Stimulated activated CD8-positive, alpha-beta memory T cell treated with anti-CD3 and anti-CD28 coated beads, Interleukin-4, amount 100 ng/mL, for 48 hours (primary cell): ENCODE measurements at regions not wholly inside any gene's neighbourhood (a gene's known extent, or its start where the extent isn't known, plus 50 kb on each side); places are given as distances from the start of the nearest gene placed in this dataset.
"Not testable (repeated sequence)": the region's sequence is repeated elsewhere in the genome, so short reads cannot be mapped to it uniquely, and the experiment has no call there.

Experiments
- DNase-seq: peaks from one replicate; pipeline ENCODE4 v3.0.0-alpha.2; 2020

DNA sequence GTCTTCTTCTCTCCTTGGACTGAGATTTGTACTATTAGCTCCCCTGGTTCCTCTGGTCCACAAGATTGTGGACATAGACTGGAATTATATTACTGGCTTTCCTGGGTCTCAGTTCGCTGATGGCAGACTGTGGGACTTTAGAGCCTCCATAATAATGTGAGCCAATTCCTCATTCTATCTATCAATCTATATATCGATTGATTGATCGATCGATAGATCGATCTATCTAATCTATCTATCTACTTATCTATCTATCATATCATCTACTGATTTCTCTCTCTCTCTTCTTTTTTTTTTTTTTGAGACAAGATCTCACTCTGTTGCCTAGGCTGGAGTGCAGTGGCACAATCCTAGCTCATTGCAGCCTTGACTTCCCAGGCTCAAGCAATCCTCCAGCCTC, 51.5 kb upstream of the DDR1 start:
- DNase-seq: no peak

DNA sequence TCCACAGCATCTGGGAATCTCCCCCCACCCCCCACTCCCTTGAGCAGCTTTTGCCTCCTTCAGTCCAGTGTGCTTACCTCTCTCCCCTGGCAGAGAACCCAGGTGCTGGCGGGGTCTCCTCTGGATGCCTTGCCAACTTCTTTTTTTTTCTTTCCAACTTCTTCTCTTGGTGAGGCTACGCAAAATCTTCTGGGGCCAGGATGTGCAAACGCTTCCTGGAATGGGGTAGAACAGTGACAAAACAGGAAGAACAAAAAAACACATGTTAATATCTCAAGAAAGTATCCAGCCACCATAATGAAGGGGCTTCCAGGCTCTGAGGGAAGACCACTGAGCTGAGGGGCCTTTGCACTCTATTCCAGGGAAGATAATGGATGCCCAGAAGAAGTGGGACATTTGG, 53.9 kb upstream of the DDR1 start:
- DNase-seq: no peak

DNA sequence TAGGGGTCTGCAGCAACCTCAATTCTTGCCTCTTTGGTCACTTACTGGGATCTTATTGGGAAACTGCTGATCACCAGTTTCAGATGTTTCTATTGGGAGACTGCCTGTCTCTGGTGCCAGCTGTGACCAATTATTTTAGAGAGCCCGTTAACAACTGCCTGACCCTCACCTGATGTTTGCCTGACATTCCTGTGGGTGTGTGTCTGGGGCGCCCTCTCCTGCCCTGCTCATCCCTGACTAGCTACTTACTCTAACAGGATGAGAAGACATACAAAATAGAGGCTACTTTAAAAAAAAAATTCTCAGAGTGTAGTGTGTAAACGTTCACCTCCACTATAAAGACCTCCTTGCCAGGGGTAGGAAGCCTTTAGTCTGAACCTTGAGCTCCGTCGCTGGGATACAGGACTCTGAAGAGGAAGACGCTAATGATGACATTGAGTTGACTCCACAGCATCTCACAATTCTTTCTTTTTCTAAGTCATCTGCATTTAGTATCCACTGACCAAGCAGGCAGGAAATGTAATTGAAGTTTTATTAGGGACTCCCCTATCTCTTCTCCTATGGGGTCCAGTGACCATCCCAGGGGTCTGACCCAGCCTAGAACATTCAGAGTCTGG, 54.6 kb upstream of the DDR1 start:
- DNase-seq: no peak

DNA sequence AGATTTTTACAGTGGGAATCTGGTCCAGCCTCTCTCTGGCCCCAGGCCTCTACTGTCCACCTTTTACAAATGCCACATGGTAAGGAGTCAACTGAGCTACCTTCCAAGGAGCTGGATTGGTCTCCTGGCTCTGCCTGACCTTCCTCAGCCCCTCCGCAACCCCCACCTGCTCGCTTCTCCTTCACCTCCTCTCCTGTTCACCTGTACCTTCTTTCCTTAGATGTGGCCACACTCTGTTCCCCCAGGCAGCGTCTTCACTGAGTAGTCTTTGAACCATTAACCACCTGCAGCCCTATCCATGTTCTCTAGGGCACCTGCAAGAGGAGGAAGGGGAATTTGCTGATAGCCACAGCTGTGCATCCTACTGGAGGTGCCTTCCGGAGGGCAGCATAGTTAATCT, 55.3 kb upstream of the DDR1 start:
- DNase-seq: no peak

DNA sequence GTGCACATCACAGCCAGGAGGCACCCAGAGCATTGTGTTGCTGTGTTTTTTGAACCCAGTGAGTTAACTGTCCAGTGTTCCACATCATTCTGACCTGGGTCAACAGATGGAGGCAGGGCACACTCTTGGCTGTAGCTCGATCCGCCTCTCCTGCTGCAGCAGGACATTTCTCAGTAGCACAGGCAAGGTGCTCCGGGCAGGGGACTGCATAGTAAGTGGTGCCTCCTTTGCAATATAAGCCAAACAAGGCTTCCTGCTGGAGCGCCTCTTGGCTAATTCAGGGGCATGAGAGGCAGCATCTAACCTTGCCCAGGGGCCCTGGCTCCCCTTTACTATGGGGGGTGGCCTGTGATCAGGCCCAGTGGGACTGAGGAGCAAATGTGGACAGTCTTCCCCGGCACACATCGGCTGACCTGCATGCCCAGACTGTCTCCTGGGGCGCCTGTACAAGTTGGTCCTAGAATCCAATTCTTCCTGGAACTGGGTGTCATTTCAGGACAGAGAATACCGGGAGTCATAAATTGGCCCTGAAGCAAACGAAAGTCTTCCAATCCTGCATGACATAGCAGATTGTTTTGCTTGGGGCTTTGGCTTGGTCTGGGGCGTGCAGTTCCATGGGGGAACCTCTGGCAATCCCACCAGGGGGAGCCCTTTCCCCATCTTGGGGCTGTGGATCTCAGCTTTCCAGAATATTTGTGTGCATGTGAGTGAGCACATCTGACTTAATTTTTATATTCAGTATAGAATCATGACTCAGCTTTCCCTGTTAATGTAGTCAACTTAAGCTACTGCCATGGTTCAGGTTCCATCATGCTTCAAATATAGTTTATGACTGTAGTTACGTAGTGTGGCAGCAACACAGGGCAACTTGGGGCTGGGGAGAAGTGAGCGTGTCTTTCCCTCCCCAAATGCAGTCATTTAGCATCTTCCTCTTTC, 56.0 kb upstream of the DDR1 start:
- DNase-seq: peak; percentile 93

DNA sequence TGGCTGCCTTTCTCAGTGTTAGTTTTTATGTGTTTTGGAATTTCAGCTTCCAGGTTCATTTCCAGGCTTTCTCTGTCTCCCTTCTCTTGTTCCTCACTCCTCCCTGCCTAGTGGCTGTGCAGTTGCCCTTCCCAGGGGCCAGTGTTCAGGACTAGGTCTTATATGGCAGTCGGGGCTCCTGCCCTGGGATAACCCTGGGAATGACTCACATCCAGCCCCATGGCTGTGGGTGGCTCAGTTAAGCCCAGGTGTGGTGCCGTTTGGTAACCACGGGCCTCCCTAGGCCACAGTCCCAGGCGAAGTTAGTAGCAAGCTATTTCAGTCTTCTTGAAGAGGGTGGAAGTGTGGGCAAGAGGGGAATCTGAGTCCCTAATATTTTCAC, 57.4 kb upstream of the DDR1 start:
- DNase-seq: no peak

DNA sequence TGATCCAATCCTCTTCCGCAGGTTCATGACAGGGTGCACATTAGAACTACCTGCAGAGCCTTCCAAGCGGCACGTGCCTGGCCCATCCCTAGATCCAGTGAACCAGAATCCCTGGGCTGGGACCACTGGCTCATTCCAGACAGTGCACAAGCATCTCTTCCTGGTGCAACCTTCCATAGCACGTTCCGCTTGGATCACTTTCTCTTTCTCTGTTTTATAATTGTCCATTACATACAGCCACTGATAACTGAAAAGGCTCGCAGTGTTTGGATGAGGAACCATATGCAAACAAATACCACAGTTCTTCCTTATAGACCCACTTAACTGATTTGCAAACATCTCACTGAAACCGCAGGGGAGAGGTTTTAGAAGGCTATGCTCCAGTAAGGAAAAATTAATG, 59.6 kb upstream of the DDR1 start:
- no peak for DNase-seq

DNA sequence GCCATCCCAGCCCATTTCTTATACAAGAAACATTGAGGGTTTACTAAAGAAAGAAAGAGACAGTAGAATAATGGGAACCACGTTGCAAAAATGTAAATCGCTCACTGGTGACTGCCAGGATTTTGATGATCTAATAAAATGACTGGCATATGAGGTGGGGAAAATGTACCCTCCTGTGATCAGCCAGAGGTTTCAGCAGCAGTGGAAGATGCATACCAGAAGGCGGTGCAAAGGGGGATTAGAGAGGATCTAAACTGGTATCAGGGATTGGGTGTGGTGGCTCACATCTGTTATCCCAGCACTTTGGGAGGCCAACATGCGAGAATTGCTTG, 60.8 kb upstream of the DDR1 start:
- no peak for DNase-seq

DNA sequence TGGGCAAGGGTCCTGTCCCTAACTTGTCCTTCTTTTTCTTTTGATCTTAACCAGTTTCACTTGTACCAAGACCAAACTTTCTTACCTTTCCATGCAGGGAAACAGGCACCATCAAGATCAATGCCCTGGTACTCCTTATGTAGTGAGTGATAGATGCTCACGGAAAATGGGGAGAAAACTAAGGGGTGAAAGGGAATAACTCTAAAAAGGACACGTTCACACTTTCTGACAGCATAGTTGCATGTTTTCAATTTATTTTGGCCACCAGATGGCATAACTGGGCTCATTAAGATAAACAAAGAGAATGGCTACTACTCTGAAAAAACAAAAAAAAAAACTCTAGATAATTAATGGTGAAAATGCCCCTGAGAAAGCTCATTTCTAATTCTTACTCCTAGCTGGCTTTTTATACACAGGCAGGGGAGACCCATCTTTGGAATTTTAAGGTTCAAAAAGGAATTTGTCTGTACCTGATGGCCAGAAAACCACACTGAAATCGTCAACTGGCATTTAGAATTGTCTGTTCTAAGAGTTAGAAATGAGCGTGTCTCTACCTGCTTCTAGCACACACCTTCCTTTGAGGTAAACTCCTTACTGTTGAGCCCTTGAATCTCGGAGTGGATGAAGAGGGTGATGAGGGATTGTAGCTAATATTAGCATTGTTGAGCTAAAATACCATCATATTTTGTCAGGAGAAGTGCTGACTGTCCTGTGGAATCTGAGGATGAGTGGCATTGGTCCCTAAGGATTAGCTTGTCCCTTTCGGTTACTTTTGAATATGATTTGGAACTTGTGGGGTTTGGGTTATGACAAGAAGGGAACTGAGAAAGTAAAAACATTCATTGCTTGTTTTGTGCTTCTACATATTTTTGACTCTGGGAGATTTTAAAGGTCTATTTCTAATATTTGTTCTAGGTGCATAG, 62.2 kb upstream of the DDR1 start:
- DNase-seq: no peak

DNA sequence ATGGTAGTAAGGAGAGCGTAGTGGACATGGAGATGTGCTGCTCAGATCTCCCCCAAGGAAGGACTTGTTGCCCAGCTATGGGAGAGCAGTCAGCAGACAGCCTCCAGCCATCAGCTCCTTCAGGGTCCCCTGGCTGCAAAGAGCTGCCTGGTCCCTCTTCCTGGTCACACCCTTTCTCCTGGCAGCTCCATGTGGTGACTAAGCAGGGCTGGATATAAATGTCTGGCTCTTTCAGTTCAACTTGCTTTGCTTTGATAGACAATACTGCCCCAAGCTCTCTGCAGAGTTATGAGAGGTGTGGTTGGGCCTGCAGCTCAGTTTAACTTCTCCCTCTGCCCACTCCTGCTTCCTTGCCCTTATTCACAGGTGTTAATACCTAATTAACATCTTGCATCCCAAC, 64.1 kb upstream of the DDR1 start:
- no peak for DNase-seq

DNA sequence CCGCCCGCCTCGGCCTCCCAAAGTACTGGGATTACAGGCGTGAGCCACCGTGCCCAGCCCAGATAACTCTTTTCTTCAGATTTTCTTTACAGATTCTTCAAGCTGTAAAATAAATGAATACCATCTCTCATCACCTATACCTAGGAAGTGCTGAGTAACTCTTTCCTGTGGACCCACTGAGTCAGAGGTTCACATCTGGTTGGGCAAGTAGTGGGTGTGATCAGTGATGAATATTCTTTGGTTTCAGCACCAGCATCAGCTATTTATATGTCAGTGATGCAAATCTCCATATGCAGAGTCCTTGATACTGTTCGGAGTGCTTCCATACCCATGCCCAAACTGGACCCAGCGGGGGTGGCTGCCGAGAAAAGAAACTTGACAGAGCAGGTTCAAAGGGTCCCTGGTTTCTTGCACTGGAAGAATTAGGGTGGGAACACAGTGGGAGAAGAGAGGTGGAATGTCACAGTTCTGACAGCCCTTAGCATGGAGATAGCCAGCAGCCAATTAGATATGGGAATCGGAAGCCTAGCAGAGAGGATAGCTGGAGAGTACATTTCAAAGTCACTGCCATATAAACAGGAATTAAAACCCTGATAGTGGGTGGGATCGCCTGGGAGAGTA, 64.9 kb upstream of the DDR1 start:
- DNase-seq: peak; percentile 84

DNA sequence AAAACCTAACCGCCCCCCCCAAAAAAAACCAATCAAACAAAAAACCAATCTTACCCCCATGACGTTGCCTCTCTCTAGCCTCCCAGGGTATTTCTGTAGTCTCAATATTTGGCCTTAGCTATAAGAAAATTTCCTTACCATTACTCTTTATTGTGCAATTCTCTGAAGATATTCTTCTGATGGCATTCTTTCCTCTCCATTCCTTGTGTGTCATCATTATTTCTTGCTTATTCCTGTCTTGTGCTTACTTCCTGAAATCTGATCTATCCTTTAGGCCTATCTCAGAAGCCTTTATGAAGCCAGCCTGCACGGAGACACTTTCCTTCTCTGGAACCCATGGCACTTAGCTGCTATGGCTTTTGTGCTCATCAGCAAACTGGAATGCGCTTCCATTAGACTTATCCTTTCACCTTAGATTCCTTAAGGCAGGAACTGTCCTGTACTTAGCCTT, 65.9 kb upstream of the DDR1 start:
- DNase-seq: no peak

DNA sequence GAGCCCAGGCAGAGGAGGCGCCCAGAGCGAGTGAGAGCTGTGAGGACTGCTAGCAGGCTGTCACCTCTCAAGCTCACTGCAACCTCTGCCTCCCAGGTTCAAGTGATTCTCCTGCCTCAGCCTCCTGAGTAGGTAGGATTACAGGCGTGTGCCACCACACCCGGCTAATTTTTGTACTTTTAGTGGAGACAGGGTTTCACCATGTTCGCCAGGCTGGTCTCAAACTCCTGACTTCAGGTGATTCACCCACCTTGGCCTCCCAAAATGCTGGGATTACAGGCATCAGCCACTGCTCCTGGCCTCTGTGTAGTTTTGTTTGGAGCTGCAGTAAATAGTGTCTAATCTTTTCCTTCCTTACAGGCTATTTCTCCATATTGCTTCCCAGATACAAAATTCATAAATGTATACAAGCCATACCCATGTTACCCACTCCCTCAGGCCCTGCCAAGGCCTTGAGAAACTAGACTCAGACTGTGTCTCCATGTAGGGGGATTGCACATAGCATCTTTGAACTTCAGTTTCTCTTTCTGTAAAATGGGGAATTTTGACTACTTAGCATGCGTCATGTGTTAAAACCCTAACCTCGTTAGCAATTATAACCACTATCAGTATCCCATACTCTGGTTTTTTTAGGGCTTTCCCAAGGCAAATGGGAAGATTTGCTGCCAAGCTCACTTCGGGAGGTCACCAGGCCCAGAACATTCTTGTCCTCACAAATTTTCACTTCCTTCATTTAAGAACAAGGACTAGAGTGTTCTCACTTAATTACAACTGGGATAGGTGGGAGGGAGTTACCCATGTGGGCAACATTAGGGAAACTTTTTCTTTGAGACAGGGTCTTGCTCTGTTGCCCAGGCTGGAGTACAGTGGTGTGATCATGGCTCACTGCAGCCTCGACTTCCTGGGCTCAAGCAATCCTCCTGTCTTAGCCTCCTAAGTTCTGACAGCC, 67.3 kb upstream of the DDR1 start:
- peak; percentile 47 for DNase-seq

DNA sequence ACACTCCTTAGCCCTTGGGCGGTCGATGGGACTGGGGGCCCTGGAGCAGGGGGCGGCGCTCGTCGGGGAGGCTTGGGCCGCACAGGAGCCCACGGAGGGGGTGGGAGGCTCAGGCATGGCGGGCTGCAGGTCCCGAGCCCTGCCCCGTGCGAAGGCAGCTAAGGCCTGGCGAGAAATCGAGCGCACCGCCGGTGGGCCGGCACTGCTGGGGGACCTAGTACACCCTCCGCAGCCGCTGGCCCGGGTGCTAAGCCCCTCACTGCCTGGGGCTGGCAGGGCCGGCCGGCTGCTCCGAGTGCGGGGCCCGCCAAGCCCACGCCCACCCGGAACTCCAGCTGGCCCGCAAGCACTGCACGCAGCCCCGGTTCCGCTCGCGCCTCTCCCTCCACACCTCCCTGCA, 68.0 kb upstream of the DDR1 start:
- DNase-seq: not testable (repeated sequence)

DNA sequence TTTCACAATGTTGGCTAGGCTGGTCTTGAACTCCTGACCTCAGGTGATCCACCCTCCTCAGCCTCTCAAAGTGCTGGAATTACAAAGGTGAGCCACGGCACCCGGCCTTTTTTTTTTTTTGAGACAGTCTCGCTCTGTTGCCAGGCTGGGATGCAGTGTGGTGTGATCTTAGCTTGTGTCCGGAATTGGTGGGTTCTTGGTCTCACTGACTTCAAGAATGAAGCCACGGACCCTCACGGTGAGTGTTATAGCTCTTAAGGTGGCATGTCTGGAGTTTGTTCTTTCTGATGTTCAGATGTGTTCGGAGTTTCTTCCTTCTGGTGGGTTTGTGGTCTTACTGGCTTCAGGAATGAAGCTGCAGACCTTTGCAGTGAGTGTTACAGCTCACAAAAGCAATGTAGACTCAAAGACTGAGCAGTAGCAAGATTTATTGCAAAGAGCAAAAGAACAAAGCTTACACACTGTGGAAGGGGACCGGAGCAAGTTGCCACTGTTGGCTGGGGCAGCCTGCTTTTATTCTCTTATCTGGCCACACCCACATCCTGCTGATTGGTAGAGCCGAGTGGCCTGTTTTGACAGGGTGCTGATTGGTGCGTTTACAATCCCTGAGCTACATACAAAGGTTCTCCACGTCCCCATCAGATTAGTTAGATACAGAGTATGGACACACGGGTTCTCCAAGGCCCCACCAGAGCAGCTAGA, 69.1 kb upstream of the DDR1 start:
- DNase-seq: peak; percentile 80

DNA sequence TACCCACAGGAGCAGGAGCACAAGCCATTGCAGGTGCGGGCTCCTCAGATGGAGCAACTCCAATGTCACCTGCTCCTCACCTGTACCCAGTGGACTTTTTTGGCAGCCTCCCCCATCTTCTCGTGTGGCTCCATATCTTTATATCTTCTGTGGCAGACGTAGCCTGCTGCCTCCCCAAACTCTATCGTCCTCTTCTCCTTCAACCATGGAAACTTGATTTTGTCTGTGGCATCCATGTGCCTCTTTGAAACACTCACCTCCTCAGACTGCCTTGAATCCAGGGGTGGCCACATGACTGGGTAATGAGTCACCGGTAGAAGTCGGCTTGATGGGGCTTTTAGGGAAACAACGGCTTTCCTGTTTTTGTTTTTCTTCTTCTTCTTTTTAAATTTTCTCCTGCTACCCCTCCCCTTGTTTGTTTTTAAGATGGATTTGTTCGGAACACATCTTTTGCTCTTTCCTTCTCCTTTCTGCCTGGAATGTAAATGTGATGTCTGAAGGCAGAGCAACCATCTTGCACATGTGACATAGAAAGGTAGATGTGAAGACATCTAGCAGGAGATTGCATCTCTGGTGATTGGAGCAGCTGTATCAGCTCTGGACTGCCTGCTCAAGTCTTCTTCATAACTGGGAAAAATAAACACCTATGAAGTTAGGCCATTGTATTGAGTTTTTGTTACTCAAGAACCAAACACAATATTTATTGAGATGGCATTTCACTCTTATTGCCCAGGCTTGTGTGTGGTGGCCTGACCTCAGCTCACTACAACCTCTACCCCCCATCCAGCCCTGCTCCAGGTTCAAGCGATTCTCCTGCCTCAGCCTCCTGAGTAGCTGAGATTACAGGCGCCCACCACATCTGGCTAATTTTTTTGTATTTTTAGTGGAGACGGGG, 69.9 kb upstream of the DDR1 start:
- peak; percentile 71 for DNase-seq

DNA sequence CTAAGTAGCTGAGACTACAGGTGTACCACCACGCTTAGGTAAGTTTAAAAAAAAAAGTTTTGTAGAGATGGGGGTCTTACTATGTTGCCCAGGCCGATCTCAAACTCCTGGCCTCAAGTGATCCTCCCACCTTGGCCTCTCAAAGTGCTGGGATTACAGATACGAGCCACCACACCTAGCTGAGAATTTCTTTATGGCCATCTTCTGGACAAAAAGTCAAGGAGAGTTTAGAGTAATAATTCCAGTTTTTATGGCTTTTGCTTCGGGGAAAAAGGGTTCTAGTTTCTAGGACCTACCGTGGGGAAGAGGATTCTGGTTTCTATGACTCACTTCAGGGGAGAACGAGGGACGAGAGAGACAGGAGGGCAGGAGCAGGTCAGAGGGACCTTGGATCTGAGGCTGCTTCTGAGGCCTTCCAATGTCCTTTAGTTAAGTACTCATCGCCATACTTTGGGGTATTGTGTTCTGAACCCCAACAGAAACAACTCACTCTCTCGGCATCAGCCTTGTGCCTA, 69.3 kb upstream of the IER3 start:
- DNase-seq: no peak

DNA sequence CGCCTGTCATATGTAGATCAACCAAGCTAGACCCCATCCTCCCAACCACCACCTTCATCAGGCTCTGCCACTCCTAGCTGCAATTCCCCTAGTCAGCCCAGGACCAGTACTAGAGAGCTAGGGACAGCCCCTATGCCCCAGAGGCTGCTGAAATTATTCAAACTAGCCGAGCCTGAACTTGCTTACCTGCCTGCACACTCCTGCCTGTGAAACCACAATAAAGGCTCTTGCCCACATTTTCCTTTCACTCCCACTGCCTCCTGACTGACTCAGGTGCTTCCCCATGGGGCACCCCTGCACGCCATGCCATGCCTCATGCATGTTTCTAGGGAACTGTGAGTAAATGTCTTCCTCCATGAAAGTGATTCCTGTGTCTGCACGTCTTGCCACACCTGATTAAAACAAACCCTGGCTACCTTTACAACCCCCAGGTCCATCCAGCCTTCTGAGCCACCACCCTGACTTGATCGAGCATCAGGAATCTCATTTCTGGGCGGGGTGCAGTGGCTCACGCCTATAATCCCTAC, 66.5 kb upstream of the IER3 start:
- peak; percentile 87 for DNase-seq

DNA sequence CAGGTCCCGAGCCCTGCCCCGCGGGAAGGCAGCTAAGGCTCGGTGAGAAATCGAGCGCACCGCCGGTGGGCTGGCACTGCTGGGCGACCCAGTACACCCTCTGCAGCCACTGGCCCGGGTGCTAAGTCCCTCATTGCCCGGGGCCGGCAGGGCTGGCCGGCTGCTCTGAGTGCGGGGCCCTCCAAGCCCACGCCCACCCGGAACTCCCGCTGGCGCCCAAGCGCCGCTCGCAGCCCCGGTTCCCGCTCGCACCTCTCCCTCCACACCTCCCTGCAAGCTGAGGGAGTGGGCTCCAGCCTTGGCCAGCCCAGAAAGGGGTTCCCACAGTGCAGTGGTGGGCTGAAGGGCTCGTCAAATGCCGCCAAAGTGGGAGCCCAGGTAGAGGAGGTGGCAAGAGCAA, 63.2 kb upstream of the IER3 start:
- not testable (repeated sequence) for DNase-seq
